GM19395 (cell line): ENCODE measurements at regions not wholly inside any gene's neighbourhood (a gene's known extent, or its start where the extent isn't known, plus 50 kb on each side); places are given as distances from the start of the nearest gene placed in this dataset.
"Not testable (repeated sequence)": the region's sequence is repeated elsewhere in the genome, so short reads cannot be mapped to it uniquely, and the experiment has no call there.

Experiments
- ATAC-seq: cut with Tn5 transposase; IDR thresholded peaks from one replicate; pipeline ENCODE4 v1.9.1; 2021; ENCODE audit warnings: mild to moderate bottlenecking, moderate library complexity; ENCODE audit not compliant: unreplicated experiment

- no peak for ATAC-seq
These were observed 362.2 kb upstream of the ROPN1 start for GRCh38 chr3:124354150-124354549.

- ATAC-seq = no peak
These were observed 366.2 kb upstream of the ROPN1 start for GRCh38 chr3:124358156-124358555.

GRCh38 chr3:124360155-124360554, 368.2 kb upstream of the ROPN1 start:
- ATAC-seq = no peak

GRCh38 chr3:124360563-124360962, 368.6 kb upstream of the ROPN1 start:
- no peak for ATAC-seq

GRCh38 chr3:124361566-124361965, 368.7 kb upstream of the UMPS start:
- no peak for ATAC-seq

- ATAC-seq = no peak
These were observed 367.8 kb upstream of the UMPS start for GRCh38 chr3:124362455-124362854.

GRCh38 chr3:124363476-124363875, 366.8 kb upstream of the UMPS start:
- ATAC-seq = no peak

- ATAC-seq = no peak
These were observed 365.8 kb upstream of the UMPS start for GRCh38 chr3:124364317-124365020.

- not testable (repeated sequence) for ATAC-seq
These were observed 363.6 kb upstream of the UMPS start for GRCh38 chr3:124366655-124367054.

- ATAC-seq = no peak
These were observed 357.5 kb upstream of the UMPS start for GRCh38 chr3:124372775-124373174.

GRCh38 chr3:124373524-124373923, 356.7 kb upstream of the UMPS start:
- no peak for ATAC-seq

GRCh38 chr3:124374583-124374982, 355.7 kb upstream of the UMPS start:
- ATAC-seq = no peak

- no peak for ATAC-seq
These were observed 348.5 kb upstream of the UMPS start for GRCh38 chr3:124381575-124382333.

GRCh38 chr3:124383051-124383450, 347.2 kb upstream of the UMPS start:
- no peak for ATAC-seq

GRCh38 chr3:124383846-124384466, 346.3 kb upstream of the UMPS start:
- no peak for ATAC-seq

- no peak for ATAC-seq
These were observed 345.7 kb upstream of the UMPS start for GRCh38 chr3:124384527-124384926.

- ATAC-seq = no peak
These were observed 344.3 kb upstream of the UMPS start for GRCh38 chr3:124385996-124386395.

- no peak for ATAC-seq
These were observed 343.2 kb upstream of the UMPS start for GRCh38 chr3:124386996-124387595.

GRCh38 chr3:124391774-124392173, 338.5 kb upstream of the UMPS start:
- no peak for ATAC-seq

- no peak for ATAC-seq
These were observed 336.9 kb upstream of the UMPS start for GRCh38 chr3:124393340-124393739.

- ATAC-seq = no peak
These were observed 335.1 kb upstream of the UMPS start for GRCh38 chr3:124395162-124395561.
